Neutrophil (primary cell): ENCODE measurements at regions not wholly inside any gene's neighbourhood (a gene's known extent, or its start where the extent isn't known, plus 50 kb on each side); places are given as distances from the start of the nearest gene placed in this dataset.
"Not testable (repeated sequence)": the region's sequence is repeated elsewhere in the genome, so short reads cannot be mapped to it uniquely, and the experiment has no call there.

ENCODE experiments used
- H3K27ac ChIP-seq: fragments of 200-600 bp; sonication (generic); 2 replicates; pipeline ENCODE4 v1.5.1; 2016; ENCODE audit warnings: mild to moderate bottlenecking, moderate library complexity
- H3K27me3 ChIP-seq: fragments of 200-600 bp; sonication (generic); 2 replicates; pipeline ENCODE4 v1.6.0; 2016; ENCODE audit warnings: mild to moderate bottlenecking
- H3K36me3 ChIP-seq: fragments of 200-600 bp; sonication (generic); 2 replicates; pipeline ENCODE4 v1.5.1; 2017
- H3K4me1 ChIP-seq, 2 experiments: fragments of 200-600 bp in 1 of 2; sonication (generic) in 1 of 2; 1 replicate in 1 of 2; 2 replicates in 1 of 2; pipeline versions ENCODE4 v1.5.1 to v1.6.1; 2013 to 2016; ENCODE audit warnings: low read depth in 1 of 2, low read length in 1 of 2, mild to moderate bottlenecking in 1 of 2, moderate library complexity in 1 of 2; ENCODE audit not compliant: control insufficient read depth in 1 of 2, insufficient read depth in 1 of 2
- H3K4me3 ChIP-seq, 2 experiments: fragments of 200-600 bp in 1 of 2; sonication (generic) in 1 of 2; 1 replicate in 1 of 2; 2 replicates in 1 of 2; pipeline ENCODE4 v1.5.1; 2013 to 2016; ENCODE audit warnings: low read depth in 1 of 2, low read length in 1 of 2, mild to moderate bottlenecking in 1 of 2, moderate library complexity in 1 of 2
- H3K9me3 ChIP-seq: fragments of 200-600 bp; sonication (generic); 2 replicates; pipeline ENCODE4 v1.5.1; 2016
- TF ChIP-seq, protein P1 (sequence below): fragments of 200-600 bp; sonication (generic); IDR thresholded peaks from 2 replicates; pipeline ENCODE4 v1.5.1; 2016; ENCODE audit warnings: antibody characterized with exemption

DNA sequence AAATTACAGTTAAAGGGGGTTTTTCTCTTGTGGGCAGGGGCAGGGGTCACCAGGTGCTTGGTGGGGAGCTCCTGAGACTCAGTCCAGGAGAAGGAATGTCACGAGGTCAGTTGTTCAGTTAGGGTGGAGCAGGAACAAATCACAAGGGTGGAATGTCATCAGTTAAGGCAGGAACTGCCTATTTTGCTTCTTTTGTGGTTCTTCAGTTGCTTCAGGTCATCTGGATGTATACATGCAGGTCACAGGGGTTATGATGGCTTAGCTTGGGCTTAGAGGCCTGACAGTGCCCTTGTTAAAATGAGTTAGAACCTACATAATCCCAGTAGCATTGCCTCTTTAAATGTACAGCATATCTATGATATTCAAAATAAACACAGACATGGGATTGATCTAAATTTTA is 120.2 kb upstream of the CHD2 start:
- peaks cover 29% of the 10 kb centered on the region for H3K36me3 ChIP-seq
- H3K27me3 ChIP-seq, result no peaks in the 10 kb centered on the region
- H3K27ac ChIP-seq, result no peak overlapping the region
- H3K4me1 ChIP-seq, result no peaks in the 10 kb centered on the region
- TF ChIP-seq, protein P1, sequence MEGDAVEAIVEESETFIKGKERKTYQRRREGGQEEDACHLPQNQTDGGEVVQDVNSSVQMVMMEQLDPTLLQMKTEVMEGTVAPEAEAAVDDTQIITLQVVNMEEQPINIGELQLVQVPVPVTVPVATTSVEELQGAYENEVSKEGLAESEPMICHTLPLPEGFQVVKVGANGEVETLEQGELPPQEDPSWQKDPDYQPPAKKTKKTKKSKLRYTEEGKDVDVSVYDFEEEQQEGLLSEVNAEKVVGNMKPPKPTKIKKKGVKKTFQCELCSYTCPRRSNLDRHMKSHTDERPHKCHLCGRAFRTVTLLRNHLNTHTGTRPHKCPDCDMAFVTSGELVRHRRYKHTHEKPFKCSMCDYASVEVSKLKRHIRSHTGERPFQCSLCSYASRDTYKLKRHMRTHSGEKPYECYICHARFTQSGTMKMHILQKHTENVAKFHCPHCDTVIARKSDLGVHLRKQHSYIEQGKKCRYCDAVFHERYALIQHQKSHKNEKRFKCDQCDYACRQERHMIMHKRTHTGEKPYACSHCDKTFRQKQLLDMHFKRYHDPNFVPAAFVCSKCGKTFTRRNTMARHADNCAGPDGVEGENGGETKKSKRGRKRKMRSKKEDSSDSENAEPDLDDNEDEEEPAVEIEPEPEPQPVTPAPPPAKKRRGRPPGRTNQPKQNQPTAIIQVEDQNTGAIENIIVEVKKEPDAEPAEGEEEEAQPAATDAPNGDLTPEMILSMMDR, result no peak
- no peak overlapping the region for H3K4me3 ChIP-seq
- peaks cover 12% of the 10 kb centered on the region for H3K9me3 ChIP-seq

DNA sequence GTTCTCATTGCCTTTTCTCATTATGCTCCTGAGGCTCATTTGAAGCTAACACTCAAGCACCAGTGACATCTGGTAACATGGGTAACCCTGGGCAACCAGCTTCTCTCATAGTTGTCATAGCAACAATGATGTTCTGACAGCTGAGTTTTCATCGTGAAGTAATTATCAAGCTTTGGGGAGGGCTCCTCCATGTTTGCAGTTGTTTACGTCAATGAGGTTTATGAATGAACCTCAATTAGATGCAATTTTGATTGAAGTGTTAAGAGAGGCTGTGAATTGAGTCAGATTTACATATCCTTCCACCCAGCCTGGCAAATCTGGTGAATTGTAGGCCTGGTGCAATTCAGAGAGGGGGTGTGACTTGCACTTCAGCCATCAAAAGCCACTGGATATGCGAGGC is 119.3 kb upstream of the CHD2 start:
- H3K4me1 ChIP-seq, result no peaks in the 10 kb centered on the region
- TF ChIP-seq, protein P1, result no peak
- H3K9me3 ChIP-seq, result peaks cover 12% of the 10 kb centered on the region
- peaks cover 29% of the 10 kb centered on the region for H3K36me3 ChIP-seq
- H3K27me3 ChIP-seq, result no peaks in the 10 kb centered on the region
- no peak overlapping the region for H3K27ac ChIP-seq
- H3K4me3 ChIP-seq, result no peak overlapping the region

DNA sequence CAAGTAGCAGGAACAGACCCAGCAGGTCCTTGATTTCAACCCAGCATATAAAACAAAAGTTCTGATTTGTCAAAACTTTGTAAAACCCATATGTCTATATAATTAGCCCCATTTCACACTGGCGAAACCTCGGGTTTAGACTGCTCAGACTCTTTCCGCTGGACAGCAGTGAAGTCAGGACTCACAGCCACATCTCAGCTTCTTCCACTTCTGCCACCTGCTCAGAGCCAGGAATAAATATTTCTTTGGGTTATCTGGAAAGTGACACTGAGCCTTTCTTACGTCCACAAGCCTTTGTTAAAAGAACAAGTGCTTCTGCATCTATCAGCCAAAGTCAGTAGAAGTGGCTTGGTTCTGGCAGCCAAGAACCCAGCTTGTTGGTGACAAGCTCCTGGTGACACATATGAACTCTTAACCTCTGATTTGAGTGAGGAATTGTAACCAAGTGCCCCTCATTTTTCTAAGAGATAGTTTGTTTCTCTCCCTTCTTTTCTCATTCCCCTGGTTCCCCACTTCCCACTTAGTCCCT is 118.1 kb upstream of the CHD2 start:
- Histone ChIP-seq H3K36me3 (peaks cover 30% of the 10 kb centered on the region), H3K4me1 (no peaks in the 10 kb centered on the region), H3K27me3 (no peaks in the 10 kb centered on the region), H3K27ac (no peak overlapping the region), H3K4me3 (no peak overlapping the region), H3K9me3 (peaks cover 12% of the 10 kb centered on the region)
- TF ChIP-seq, protein P1, result no peak

DNA sequence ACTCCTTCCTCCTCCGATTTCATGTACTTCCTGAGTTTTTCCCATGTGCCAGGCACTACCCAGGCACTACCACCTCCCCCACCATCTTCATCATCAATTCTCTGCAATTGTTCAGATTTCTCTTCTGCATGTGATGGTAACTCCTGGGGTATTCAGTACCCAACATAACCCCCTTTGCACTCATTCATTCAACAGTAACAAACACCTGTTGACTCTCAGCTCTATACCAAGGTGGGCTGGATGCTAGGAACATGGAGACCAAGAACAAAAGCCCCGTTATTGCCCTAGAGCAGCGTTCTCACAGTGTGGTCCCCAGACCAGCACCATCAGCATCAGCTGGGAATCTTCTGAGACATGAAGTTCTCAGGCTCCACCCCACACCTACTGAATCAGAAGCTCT is 113.0 kb upstream of the CHD2 start:
- peaks cover 16% of the 10 kb centered on the region for H3K36me3 ChIP-seq
- no peak overlapping the region for H3K27ac ChIP-seq
- H3K9me3 ChIP-seq, result no peaks in the 10 kb centered on the region
- H3K27me3 ChIP-seq, result no peaks in the 10 kb centered on the region
- TF ChIP-seq, protein P1, result no peak
- H3K4me1 ChIP-seq, result no peaks in the 10 kb centered on the region
- no peak overlapping the region for H3K4me3 ChIP-seq

DNA sequence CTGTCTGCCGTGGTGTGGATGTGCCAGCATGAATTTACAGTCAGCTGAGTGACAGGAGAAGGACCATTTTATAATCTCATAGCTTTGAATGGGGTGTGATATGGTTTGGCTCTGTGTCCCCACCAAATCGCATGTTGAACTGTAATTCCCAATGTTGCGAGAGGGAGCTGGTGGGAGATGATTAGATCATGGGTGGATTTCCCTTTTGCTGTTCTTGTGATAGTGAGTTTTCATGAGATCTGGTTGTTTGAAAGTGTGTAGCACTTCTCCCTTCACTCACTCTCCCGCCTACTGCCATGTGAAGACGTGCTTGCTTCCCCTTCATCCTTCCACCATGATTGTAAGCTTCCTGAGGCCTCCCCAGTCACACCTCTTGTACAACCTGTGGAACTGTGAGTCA is 111.9 kb upstream of the CHD2 start:
- H3K4me1 ChIP-seq, result no peaks in the 10 kb centered on the region
- H3K4me3 ChIP-seq, result no peak overlapping the region
- no peaks in the 10 kb centered on the region for H3K27me3 ChIP-seq
- no peaks in the 10 kb centered on the region for H3K9me3 ChIP-seq
- TF ChIP-seq, protein P1, result no peak
- H3K27ac ChIP-seq, result no peak overlapping the region
- H3K36me3 ChIP-seq, result peaks cover 10% of the 10 kb centered on the region

DNA sequence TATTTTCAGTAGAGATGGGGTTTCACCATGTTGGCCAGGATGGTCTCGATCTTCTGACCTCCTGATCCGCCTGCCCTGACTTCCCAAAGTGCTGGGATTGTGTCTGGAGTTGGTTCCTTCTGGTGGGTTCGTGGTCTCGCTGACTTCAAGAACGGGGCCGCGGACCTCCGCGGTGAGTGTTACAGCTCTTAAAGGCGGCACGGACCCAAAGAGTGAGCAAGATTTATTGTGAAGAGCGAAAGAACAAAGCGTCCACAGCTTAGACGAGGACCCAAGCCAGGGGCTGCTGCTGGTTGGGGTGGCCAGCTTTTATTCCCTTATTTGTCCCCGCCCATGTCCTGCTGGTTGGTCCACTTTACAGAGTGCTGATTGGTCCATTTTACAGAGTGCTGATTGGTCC is 111.3 kb upstream of the CHD2 start:
- not testable (repeated sequence) for H3K27ac ChIP-seq, H3K36me3 ChIP-seq, H3K27me3 ChIP-seq, H3K9me3 ChIP-seq, H3K4me1 ChIP-seq, H3K4me3 ChIP-seq
